ENCODE measurements at regions not wholly inside any gene's neighbourhood (a gene's known extent, or its start where the extent isn't known, plus 50 kb on each side); places are given as distances from the start of the nearest gene placed in this dataset.
A peak's percentile ranks its signal among the peaks of the same experiment; 100 is the strongest.

- H3K4me3 ChIP-seq (ENCODE audit: low read length in 3 of 3), result no peak overlapping the region
- DNase-seq (peak in 3 of 5 donors; percentile 14 to 52 (median 42)), FAIRE-seq (no peak)
- peaks cover 0 to 5% (median 0%) of the 10 kb centered on the region in 3 donors for H3K4me1 ChIP-seq (ENCODE audit: control insufficient read depth in 2 of 3, insufficient read depth in 2 of 3, low read depth in 1 of 3, low read length in 3 of 3)
- intact Hi-C loops (cut with DNase I), result no loop called here
- no peaks in the 10 kb centered on the region for H3K9me3 ChIP-seq (ENCODE audit: control insufficient read depth in 2 of 3, insufficient read depth in 1 of 3, low read length in 3 of 3)
- H3K9ac ChIP-seq (ENCODE audit: low read length in 3 of 3), result no peak overlapping the region
- TF ChIP-seq CTCF (IDR thresholded peaks at IDR 0.05; ENCODE audit: borderline replicate concordance, extremely low read depth, insufficient read depth), result no peak
- H3K36me3 ChIP-seq (ENCODE audit: control insufficient read depth in 2 of 3, insufficient read depth in 3 of 3, low read length in 3 of 3), result no peaks in the 10 kb centered on the region
- H3K27ac ChIP-seq (ENCODE audit: low read depth in 2 of 2, low read length in 2 of 2), result no peak overlapping the region
- no peaks in the 10 kb centered on the region for H3K27me3 ChIP-seq (ENCODE audit: control insufficient read depth, insufficient read depth, low read length)
Observed at GRCh38 chr12:93181409-93181965, 196.2 kb upstream of the NUDT4 start.

GRCh38 chr12:93183940-93184671 lies 193.6 kb upstream of the NUDT4 start:
- Histone ChIP-seq H3K27me3 (ENCODE audit: control insufficient read depth, insufficient read depth, low read length) (no peaks in the 10 kb centered on the region), H3K27ac (ENCODE audit: low read depth in 2 of 2, low read length in 2 of 2) (peak overlapping the region; percentile 35 to 75), H3K9me3 (ENCODE audit: control insufficient read depth in 2 of 3, insufficient read depth in 1 of 3, low read length in 3 of 3) (no peaks in the 10 kb centered on the region), H3K36me3 (ENCODE audit: control insufficient read depth in 2 of 3, insufficient read depth in 3 of 3, low read length in 3 of 3) (no peaks in the 10 kb centered on the region), H3K9ac (ENCODE audit: low read length in 3 of 3) (no peak overlapping the region), H3K4me3 (ENCODE audit: low read length in 3 of 3) (no peak overlapping the region), H3K4me1 (ENCODE audit: control insufficient read depth in 2 of 3, insufficient read depth in 2 of 3, low read depth in 1 of 3, low read length in 3 of 3) (peaks cover 0 to 5% (median 0%) of the 10 kb centered on the region in 3 donors)
- TF ChIP-seq CTCF (IDR thresholded peaks at IDR 0.05; ENCODE audit: borderline replicate concordance, extremely low read depth, insufficient read depth), result no peak
- DNase-seq (peak in 2 of 5 donors; percentile 11 to 56), FAIRE-seq (no peak)
- intact Hi-C loops (cut with DNase I), result no loop called here

GRCh38 chr12:93184672-93185368 lies 192.9 kb upstream of the NUDT4 start:
- Histone ChIP-seq H3K27me3 (ENCODE audit: control insufficient read depth, insufficient read depth, low read length) (no peaks in the 10 kb centered on the region), H3K4me1 (ENCODE audit: control insufficient read depth in 2 of 3, insufficient read depth in 2 of 3, low read depth in 1 of 3, low read length in 3 of 3) (peaks cover 0 to 5% (median 0%) of the 10 kb centered on the region in 3 donors), H3K36me3 (ENCODE audit: control insufficient read depth in 2 of 3, insufficient read depth in 3 of 3, low read length in 3 of 3) (no peaks in the 10 kb centered on the region), H3K9ac (ENCODE audit: low read length in 3 of 3) (no peak overlapping the region), H3K9me3 (ENCODE audit: control insufficient read depth in 2 of 3, insufficient read depth in 1 of 3, low read length in 3 of 3) (no peaks in the 10 kb centered on the region), H3K4me3 (ENCODE audit: low read length in 3 of 3) (no peak overlapping the region), H3K27ac (ENCODE audit: low read depth in 2 of 2, low read length in 2 of 2) (peak overlapping the region in 1 of 2 donors; percentile 75)
- intact Hi-C loops (cut with DNase I), result no loop called here
- no peak for TF ChIP-seq CTCF (IDR thresholded peaks at IDR 0.05; ENCODE audit: borderline replicate concordance, extremely low read depth, insufficient read depth)
- FAIRE-seq, result no peak
- DNase-seq, result no peak

Measured in kidney (tissue), 13 donors.